Activated naive CD4-positive, alpha-beta T cell treated with anti-CD3 and anti-CD28 coated beads, Interleukin-2, amount 10 ng/mL, durations not matched to agents 7 days and 5 days (primary cell): ENCODE measurements at regions not wholly inside any gene's neighbourhood (a gene's known extent, or its start where the extent isn't known, plus 50 kb on each side); places are given as distances from the start of the nearest gene placed in this dataset.

ENCODE experiments used
- CTCF ChIA-PET: fragments of 350-600 bp; sonication (Branson Sonifier 250); formaldehyde crosslinking; loops from one replicate; lab custom pipeline; 2021; ENCODE audit warnings: antibody characterized with exemption; lab: Charles Lee
- DNase-seq: peaks from one replicate; pipeline ENCODE4 v3.0.0-alpha.2; 2020
- H3K27ac Mint-ChIP-seq: one replicate; pipeline ENCODE4 v1.8.0; 2021; ENCODE audit warnings: mild to moderate bottlenecking, moderate library complexity, mixed read lengths
- H3K27me3 Mint-ChIP-seq: one replicate; pipeline ENCODE4 v1.8.0; 2021; ENCODE audit warnings: mild to moderate bottlenecking, mixed read lengths
- H3K36me3 Mint-ChIP-seq: one replicate; pipeline ENCODE4 v1.8.0; 2021; ENCODE audit warnings: mixed read lengths
- H3K4me1 Mint-ChIP-seq: one replicate; pipeline ENCODE4 v1.8.0; 2021; ENCODE audit warnings: mixed read lengths
- H3K4me3 Mint-ChIP-seq: one replicate; pipeline ENCODE4 v1.8.0; 2021; ENCODE audit warnings: mild to moderate bottlenecking, moderate library complexity, mixed read lengths
- H3K9me3 Mint-ChIP-seq: one replicate; pipeline ENCODE4 v1.8.0; 2021; ENCODE audit warnings: mixed read lengths

- H3K36me3 Mint-ChIP-seq: no peaks in the 10 kb centered on the region
- CTCF ChIA-PET: no interaction called here
- H3K4me3 Mint-ChIP-seq: no peak overlapping the region
- H3K4me1 Mint-ChIP-seq: no peaks in the 10 kb centered on the region
- H3K9me3 Mint-ChIP-seq: peaks cover 11% of the 10 kb centered on the region
- H3K27me3 Mint-ChIP-seq: no peaks in the 10 kb centered on the region
- DNase-seq: no peak
- H3K27ac Mint-ChIP-seq: no peak overlapping the region
Measured at GRCh38 chr2:5940596-5941535, 248.7 kb downstream of the SOX11 start.

- Mint-ChIP-seq H3K36me3 (no peaks in the 10 kb centered on the region), H3K27me3 (no peaks in the 10 kb centered on the region), H3K27ac (no peak overlapping the region), H3K9me3 (peaks cover 8% of the 10 kb centered on the region), H3K4me3 (no peak overlapping the region), H3K4me1 (no peaks in the 10 kb centered on the region)
- no peak for DNase-seq
- CTCF ChIA-PET: no interaction called here
Measured at GRCh38 chr2:5942204-5942603, 250.0 kb downstream of the SOX11 start.

- H3K36me3 Mint-ChIP-seq: no peaks in the 10 kb centered on the region
- CTCF ChIA-PET: no interaction called here
- no peaks in the 10 kb centered on the region for H3K27me3 Mint-ChIP-seq
Measured at GRCh38 chr2:5945742-5946141, 253.6 kb downstream of the SOX11 start.

GRCh38 chr2:5946225-5947115 lies 254.3 kb downstream of the SOX11 start:
- Mint-ChIP-seq H3K4me1 (no peaks in the 10 kb centered on the region), H3K4me3 (no peak overlapping the region), H3K27ac (no peak overlapping the region), H3K27me3 (no peaks in the 10 kb centered on the region), H3K9me3 (peaks cover 5% of the 10 kb centered on the region), H3K36me3 (no peaks in the 10 kb centered on the region)
- CTCF ChIA-PET: no interaction called here
- DNase-seq: no peak

More at GRCh38 chr2:5945742-5946141, 253.6 kb downstream of the SOX11 start:
- H3K4me1 Mint-ChIP-seq: no peaks in the 10 kb centered on the region
- H3K4me3 Mint-ChIP-seq: no peak overlapping the region
- H3K9me3 Mint-ChIP-seq: peaks cover 5% of the 10 kb centered on the region
- no peak for DNase-seq
- no peak overlapping the region for H3K27ac Mint-ChIP-seq

GRCh38 chr2:5950736-5951135 lies 258.6 kb downstream of the SOX11 start:
- Mint-ChIP-seq H3K4me3 (no peak overlapping the region), H3K27ac (no peak overlapping the region), H3K27me3 (no peaks in the 10 kb centered on the region), H3K9me3 (peaks cover 7% of the 10 kb centered on the region), H3K4me1 (no peaks in the 10 kb centered on the region), H3K36me3 (no peaks in the 10 kb centered on the region)
- no peak for DNase-seq
- CTCF ChIA-PET: no interaction called here

- Mint-ChIP-seq H3K9me3 (peaks cover 5% of the 10 kb centered on the region), H3K4me3 (no peak overlapping the region), H3K36me3 (no peaks in the 10 kb centered on the region), H3K4me1 (no peaks in the 10 kb centered on the region), H3K27ac (no peak overlapping the region), H3K27me3 (no peaks in the 10 kb centered on the region)
- DNase-seq: no peak
- CTCF ChIA-PET: no interaction called here
Measured at GRCh38 chr2:5951471-5951870, 259.3 kb downstream of the SOX11 start.

- Mint-ChIP-seq H3K36me3 (no peaks in the 10 kb centered on the region), H3K4me1 (no peaks in the 10 kb centered on the region), H3K27me3 (no peaks in the 10 kb centered on the region), H3K9me3 (peaks cover 5% of the 10 kb centered on the region), H3K4me3 (no peak overlapping the region), H3K27ac (no peak overlapping the region)
- no peak for DNase-seq
- CTCF ChIA-PET: no interaction called here
Measured at GRCh38 chr2:5953525-5953924, 261.3 kb downstream of the SOX11 start.

GRCh38 chr2:5954509-5954908 lies 262.3 kb downstream of the SOX11 start:
- Mint-ChIP-seq H3K36me3 (no peaks in the 10 kb centered on the region), H3K4me3 (no peak overlapping the region), H3K4me1 (no peaks in the 10 kb centered on the region), H3K27me3 (no peaks in the 10 kb centered on the region), H3K9me3 (peaks cover 5% of the 10 kb centered on the region), H3K27ac (no peak overlapping the region)
- CTCF ChIA-PET: no interaction called here
- no peak for DNase-seq

- Mint-ChIP-seq H3K27me3 (no peaks in the 10 kb centered on the region), H3K9me3 (peaks cover 2% of the 10 kb centered on the region), H3K36me3 (no peaks in the 10 kb centered on the region), H3K4me3 (no peak overlapping the region), H3K4me1 (no peaks in the 10 kb centered on the region), H3K27ac (no peak overlapping the region)
- no peak for DNase-seq
- CTCF ChIA-PET: no interaction called here
Measured at GRCh38 chr2:5955921-5956320, 263.7 kb downstream of the SOX11 start.

GRCh38 chr2:5959836-5960820 lies 267.9 kb downstream of the SOX11 start:
- Mint-ChIP-seq H3K36me3 (no peaks in the 10 kb centered on the region), H3K4me1 (no peaks in the 10 kb centered on the region), H3K9me3 (peaks cover under 1% of the 10 kb centered on the region), H3K4me3 (no peak overlapping the region), H3K27me3 (no peaks in the 10 kb centered on the region), H3K27ac (no peak overlapping the region)
- CTCF ChIA-PET: no interaction called here
- no peak for DNase-seq

- H3K27me3 Mint-ChIP-seq: no peaks in the 10 kb centered on the region
- CTCF ChIA-PET: no interaction called here
Measured at GRCh38 chr2:5967506-5967905, 275.3 kb downstream of the SOX11 start.

GRCh38 chr2:5969303-5969702 lies 277.1 kb downstream of the SOX11 start:
- Mint-ChIP-seq H3K36me3 (no peaks in the 10 kb centered on the region), H3K4me1 (no peaks in the 10 kb centered on the region), H3K27ac (no peak overlapping the region), H3K4me3 (no peak overlapping the region), H3K27me3 (no peaks in the 10 kb centered on the region), H3K9me3 (peaks cover 6% of the 10 kb centered on the region)
- CTCF ChIA-PET: no interaction called here
- no peak for DNase-seq

More at GRCh38 chr2:5967506-5967905, 275.3 kb downstream of the SOX11 start:
- Mint-ChIP-seq H3K36me3 (no peaks in the 10 kb centered on the region), H3K9me3 (peaks cover 6% of the 10 kb centered on the region), H3K4me3 (no peak overlapping the region), H3K4me1 (no peaks in the 10 kb centered on the region), H3K27ac (no peak overlapping the region)
- DNase-seq: no peak

- Mint-ChIP-seq H3K9me3 (peaks cover 6% of the 10 kb centered on the region), H3K4me3 (no peak overlapping the region), H3K27me3 (no peaks in the 10 kb centered on the region), H3K36me3 (no peaks in the 10 kb centered on the region), H3K27ac (no peak overlapping the region), H3K4me1 (no peaks in the 10 kb centered on the region)
- no peak for DNase-seq
- CTCF ChIA-PET: no interaction called here
Measured at GRCh38 chr2:5970347-5970746, 278.2 kb downstream of the SOX11 start.
